ENCODE measurements at regions not wholly inside any gene's neighbourhood (a gene's known extent, or its start where the extent isn't known, plus 50 kb on each side); places are given as distances from the start of the nearest gene placed in this dataset.

DNA sequence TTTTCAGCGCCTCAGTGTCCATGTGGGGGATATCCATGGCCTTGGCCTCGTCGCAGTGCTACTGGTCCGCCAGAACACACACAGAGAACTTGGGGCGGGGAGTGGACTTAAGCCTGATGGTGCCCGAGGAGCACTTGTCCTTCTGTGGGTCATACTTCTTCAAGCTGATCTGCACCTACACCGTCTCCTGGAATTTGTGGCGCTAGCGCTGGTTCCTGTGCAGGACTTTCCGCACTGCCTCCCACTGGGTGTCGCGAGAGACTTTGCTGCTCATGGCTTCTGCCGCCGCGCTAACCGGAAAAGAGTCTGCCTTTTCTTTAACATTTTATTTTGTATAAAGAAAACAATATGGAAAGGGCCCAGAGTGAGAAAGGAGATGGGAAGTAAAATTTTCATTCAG lies 266.9 kb downstream of the COX7C start:
- TF ChIP-seq, protein P1, sequence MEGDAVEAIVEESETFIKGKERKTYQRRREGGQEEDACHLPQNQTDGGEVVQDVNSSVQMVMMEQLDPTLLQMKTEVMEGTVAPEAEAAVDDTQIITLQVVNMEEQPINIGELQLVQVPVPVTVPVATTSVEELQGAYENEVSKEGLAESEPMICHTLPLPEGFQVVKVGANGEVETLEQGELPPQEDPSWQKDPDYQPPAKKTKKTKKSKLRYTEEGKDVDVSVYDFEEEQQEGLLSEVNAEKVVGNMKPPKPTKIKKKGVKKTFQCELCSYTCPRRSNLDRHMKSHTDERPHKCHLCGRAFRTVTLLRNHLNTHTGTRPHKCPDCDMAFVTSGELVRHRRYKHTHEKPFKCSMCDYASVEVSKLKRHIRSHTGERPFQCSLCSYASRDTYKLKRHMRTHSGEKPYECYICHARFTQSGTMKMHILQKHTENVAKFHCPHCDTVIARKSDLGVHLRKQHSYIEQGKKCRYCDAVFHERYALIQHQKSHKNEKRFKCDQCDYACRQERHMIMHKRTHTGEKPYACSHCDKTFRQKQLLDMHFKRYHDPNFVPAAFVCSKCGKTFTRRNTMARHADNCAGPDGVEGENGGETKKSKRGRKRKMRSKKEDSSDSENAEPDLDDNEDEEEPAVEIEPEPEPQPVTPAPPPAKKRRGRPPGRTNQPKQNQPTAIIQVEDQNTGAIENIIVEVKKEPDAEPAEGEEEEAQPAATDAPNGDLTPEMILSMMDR (IDR thresholded peaks at IDR 0.05), result no peak
- TF ChIP-seq POLR2AphosphoS5 (IDR thresholded peaks at IDR 0.05; ENCODE audit: low read depth, low read length), result no peak
- TF ChIP-seq TCF7L2 (IDR thresholded peaks at IDR 0.05; ENCODE audit: low read depth, low read length), result no peak
- TF ChIP-seq, protein P2, sequence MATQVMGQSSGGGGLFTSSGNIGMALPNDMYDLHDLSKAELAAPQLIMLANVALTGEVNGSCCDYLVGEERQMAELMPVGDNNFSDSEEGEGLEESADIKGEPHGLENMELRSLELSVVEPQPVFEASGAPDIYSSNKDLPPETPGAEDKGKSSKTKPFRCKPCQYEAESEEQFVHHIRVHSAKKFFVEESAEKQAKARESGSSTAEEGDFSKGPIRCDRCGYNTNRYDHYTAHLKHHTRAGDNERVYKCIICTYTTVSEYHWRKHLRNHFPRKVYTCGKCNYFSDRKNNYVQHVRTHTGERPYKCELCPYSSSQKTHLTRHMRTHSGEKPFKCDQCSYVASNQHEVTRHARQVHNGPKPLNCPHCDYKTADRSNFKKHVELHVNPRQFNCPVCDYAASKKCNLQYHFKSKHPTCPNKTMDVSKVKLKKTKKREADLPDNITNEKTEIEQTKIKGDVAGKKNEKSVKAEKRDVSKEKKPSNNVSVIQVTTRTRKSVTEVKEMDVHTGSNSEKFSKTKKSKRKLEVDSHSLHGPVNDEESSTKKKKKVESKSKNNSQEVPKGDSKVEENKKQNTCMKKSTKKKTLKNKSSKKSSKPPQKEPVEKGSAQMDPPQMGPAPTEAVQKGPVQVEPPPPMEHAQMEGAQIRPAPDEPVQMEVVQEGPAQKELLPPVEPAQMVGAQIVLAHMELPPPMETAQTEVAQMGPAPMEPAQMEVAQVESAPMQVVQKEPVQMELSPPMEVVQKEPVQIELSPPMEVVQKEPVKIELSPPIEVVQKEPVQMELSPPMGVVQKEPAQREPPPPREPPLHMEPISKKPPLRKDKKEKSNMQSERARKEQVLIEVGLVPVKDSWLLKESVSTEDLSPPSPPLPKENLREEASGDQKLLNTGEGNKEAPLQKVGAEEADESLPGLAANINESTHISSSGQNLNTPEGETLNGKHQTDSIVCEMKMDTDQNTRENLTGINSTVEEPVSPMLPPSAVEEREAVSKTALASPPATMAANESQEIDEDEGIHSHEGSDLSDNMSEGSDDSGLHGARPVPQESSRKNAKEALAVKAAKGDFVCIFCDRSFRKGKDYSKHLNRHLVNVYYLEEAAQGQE (IDR thresholded peaks at IDR 0.05; ENCODE audit: insufficient read depth in 1 of 2, low read depth in 2 of 2, low read length in 1 of 2), result no peak
